ENCODE measurements at regions not wholly inside any gene's neighbourhood (a gene's known extent, or its start where the extent isn't known, plus 50 kb on each side); places are given as distances from the start of the nearest gene placed in this dataset.

DNA sequence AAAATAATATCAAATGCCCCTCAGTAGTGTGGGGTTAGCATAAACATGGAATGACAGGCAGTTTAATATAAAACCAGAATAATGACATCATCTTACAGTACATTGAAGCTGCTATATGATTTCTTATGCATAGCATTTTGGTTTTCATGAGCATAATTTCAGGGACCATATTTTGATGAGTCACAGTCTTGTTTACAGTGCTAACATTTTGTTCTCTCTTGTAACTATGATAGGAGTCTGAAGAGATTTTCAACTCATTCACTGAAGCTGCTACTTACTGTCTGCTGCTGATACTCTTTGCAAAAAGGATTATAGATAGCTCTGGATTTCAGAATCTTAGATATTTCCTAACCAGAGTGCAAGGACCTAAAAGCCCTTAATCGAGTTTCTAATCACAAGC is 92.6 kb upstream of the CCDC54 start:
- TF ChIP-seq POLR2A (IDR thresholded peaks at IDR 0.05), result no peak
- no peak for TF ChIP-seq CTCF (IDR thresholded peaks at IDR 0.05)
